ENCODE measurements at regions not wholly inside any gene's neighbourhood (a gene's known extent, or its start where the extent isn't known, plus 50 kb on each side); places are given as distances from the start of the nearest gene placed in this dataset.

DNA sequence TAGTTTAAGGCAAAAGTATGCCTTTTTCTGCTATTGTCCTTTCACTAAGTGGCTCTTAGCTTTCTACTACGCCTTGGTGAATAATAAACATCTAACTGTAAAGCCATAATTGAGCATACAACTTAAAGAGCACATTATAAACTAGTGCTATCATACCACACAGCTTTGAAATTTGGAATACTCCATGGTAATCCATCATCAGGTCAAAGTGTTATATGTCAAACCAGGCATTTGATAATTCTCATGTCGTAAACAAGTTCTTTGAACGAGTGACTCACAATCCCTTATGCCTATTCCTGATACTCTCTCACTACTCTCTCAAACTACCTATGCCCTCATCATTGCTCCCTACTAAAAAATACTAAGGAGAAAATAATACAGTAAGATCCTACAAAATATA, 60.3 kb upstream of the FMN2 start:
- TF ChIP-seq, protein P1, sequence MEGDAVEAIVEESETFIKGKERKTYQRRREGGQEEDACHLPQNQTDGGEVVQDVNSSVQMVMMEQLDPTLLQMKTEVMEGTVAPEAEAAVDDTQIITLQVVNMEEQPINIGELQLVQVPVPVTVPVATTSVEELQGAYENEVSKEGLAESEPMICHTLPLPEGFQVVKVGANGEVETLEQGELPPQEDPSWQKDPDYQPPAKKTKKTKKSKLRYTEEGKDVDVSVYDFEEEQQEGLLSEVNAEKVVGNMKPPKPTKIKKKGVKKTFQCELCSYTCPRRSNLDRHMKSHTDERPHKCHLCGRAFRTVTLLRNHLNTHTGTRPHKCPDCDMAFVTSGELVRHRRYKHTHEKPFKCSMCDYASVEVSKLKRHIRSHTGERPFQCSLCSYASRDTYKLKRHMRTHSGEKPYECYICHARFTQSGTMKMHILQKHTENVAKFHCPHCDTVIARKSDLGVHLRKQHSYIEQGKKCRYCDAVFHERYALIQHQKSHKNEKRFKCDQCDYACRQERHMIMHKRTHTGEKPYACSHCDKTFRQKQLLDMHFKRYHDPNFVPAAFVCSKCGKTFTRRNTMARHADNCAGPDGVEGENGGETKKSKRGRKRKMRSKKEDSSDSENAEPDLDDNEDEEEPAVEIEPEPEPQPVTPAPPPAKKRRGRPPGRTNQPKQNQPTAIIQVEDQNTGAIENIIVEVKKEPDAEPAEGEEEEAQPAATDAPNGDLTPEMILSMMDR (IDR thresholded peaks at IDR 0.05; ENCODE audit: low read length) = no peak
- TF ChIP-seq EZH2 (optimal IDR thresholded peaks at IDR 0.05; ENCODE audit: low read depth, low read length) = no peak
